H1 (cell line): ENCODE measurements at regions not wholly inside any gene's neighbourhood (a gene's known extent, or its start where the extent isn't known, plus 50 kb on each side); places are given as distances from the start of the nearest gene placed in this dataset.
A peak's percentile ranks its signal among the peaks of the same experiment; 100 is the strongest.

Experiments
- CTCF ChIA-PET: fragments of 300-600 bp; sonication (Branson Sonifier 250); formaldehyde crosslinking; loops from one replicate; lab custom pipeline; 2021; ENCODE audit not compliant: partially characterized antibody; lab: Charles Lee
- POLR2A ChIA-PET: fragments of 300-600 bp; sonication (Branson Sonifier 250); formaldehyde crosslinking; loops from one replicate; lab custom pipeline; 2021; ENCODE audit warnings: inconsistent platforms; ENCODE audit not compliant: partially characterized antibody; lab: Charles Lee
- DNase-seq, 2 experiments: peaks; one replicate each; pipeline versions ENCODE4 v3.0.0 to v3.0.0-alpha.2; 2010 to 2022; ENCODE audit warnings: low spot score in 2 of 2, low read depth in 1 of 2, mixed read lengths in 1 of 2
- FAIRE-seq: peaks from 2 replicates; lab custom pipeline; 2011; peaks lifted over from hg19 to GRCh38; lab: Jason Lieb, UNC
- H2AFZ ChIP-seq: 2 replicates; pipeline ENCODE4 v1.8.1; 2012; ENCODE audit warnings: low read length, inconsistent platforms
- H2AK5ac ChIP-seq: 2 replicates; pipeline ENCODE4 v1.6.1; 2013; ENCODE audit warnings: low read depth, low read length
- H2BK120ac ChIP-seq: replicated peaks from 2 replicates; pipeline ENCODE3; 2013; ENCODE audit warnings: low read depth, low read length, inconsistent platforms
- H2BK12ac ChIP-seq: 2 replicates; pipeline ENCODE4 v1.6.1; 2013; ENCODE audit warnings: low read depth, low read length
- H2BK15ac ChIP-seq: 2 replicates; pipeline ENCODE4 v1.6.1; 2013; ENCODE audit warnings: low read length
- H2BK20ac ChIP-seq: 2 replicates; pipeline ENCODE4 v1.6.1; 2013; ENCODE audit warnings: low read length
- H2BK5ac ChIP-seq: 2 replicates; pipeline ENCODE4 v1.6.1; 2013; ENCODE audit warnings: low read depth, low read length
- H3K14ac ChIP-seq: 2 replicates; pipeline ENCODE4 v1.6.1; 2013; ENCODE audit warnings: inconsistent platforms; ENCODE audit not compliant: insufficient read length
- H3K18ac ChIP-seq: 2 replicates; pipeline ENCODE4 v1.6.1; 2013; ENCODE audit warnings: low read length; ENCODE audit errors: extremely low read depth
- H3K23ac ChIP-seq: 2 replicates; pipeline ENCODE4 v1.6.1; 2013; ENCODE audit warnings: inconsistent platforms; ENCODE audit not compliant: insufficient read length
- H3K23me2 ChIP-seq: 2 replicates; pipeline ENCODE4 v1.6.1; 2013; ENCODE audit warnings: low read depth, low read length
- H3K27ac ChIP-seq: 2 replicates; pipeline ENCODE4 v1.6.1; 2011; ENCODE audit warnings: low read depth, low read length, inconsistent platforms
- H3K27me3 ChIP-seq, 4 experiments: replicated peaks in 1 of 4; 1 replicate in 1 of 4; 2 replicates in 3 of 4; pipeline versions ENCODE4 v1.6.1 to v1.8.1; 2011 to 2013; ENCODE audit warnings: low read length in 3 of 4, mild to moderate bottlenecking in 3 of 4, inconsistent platforms in 2 of 4, mixed read lengths in 2 of 4, moderate library complexity in 1 of 4; ENCODE audit not compliant: control insufficient read depth in 3 of 4, insufficient read depth in 3 of 4; ENCODE audit errors: extremely low read depth in 1 of 4
- H3K36me3 ChIP-seq, 4 experiments: 2 replicates each; pipeline versions ENCODE4 v1.6.1 to v1.8.1; 2011 to 2013; ENCODE audit warnings: mild to moderate bottlenecking in 4 of 4, low read length in 3 of 4, moderate library complexity in 2 of 4, control low read depth in 1 of 4, inconsistent platforms in 1 of 4; ENCODE audit not compliant: insufficient read depth in 4 of 4, control insufficient read depth in 2 of 4
- H3K4ac ChIP-seq: replicated peaks from 2 replicates; pipeline ENCODE3; 2013; ENCODE audit warnings: low read length, low read depth, mixed read lengths, inconsistent platforms; ENCODE audit not compliant: insufficient read length
- H3K4me1 ChIP-seq, 4 experiments: replicated peaks in 1 of 4; 1 replicate in 1 of 4; 2 replicates in 3 of 4; pipeline versions ENCODE4 v1.6.1 to v1.8.1; 2011 to 2013; ENCODE audit warnings: low read length in 3 of 4, inconsistent platforms in 2 of 4, mixed read lengths in 1 of 4; ENCODE audit not compliant: insufficient read depth in 4 of 4, control insufficient read depth in 3 of 4
- H3K4me2 ChIP-seq, 2 experiments: 2 replicates each; pipeline versions ENCODE4 v1.6.1 to v1.8.1; 2011 to 2013; ENCODE audit warnings: low read depth in 2 of 2, low read length in 2 of 2, control low read depth in 1 of 2, inconsistent platforms in 1 of 2, mild to moderate bottlenecking in 1 of 2; ENCODE audit not compliant: insufficient read depth in 1 of 2
- H3K4me3 ChIP-seq, 4 experiments: fragments of 200-600, 300-600 bp in 1 of 4; sonication (generic), shearing (Covaris generic), sonication (Bioruptor Twin) in 1 of 4; 2 replicates each; pipeline versions ENCODE4 v1.5.1 to v1.8.1; 2011 to 2016; ENCODE audit warnings: low read length in 4 of 4, low read depth in 3 of 4, control low read depth in 2 of 4, inconsistent platforms in 2 of 4, mild to moderate bottlenecking in 2 of 4, mixed read lengths in 1 of 4, moderate library complexity in 1 of 4; ENCODE audit not compliant: insufficient read depth in 2 of 4; ENCODE audit errors: extremely low read depth in 1 of 4
- H3K56ac ChIP-seq: replicated peaks from 2 replicates; pipeline ENCODE3; 2013; ENCODE audit warnings: low read depth, mild to moderate bottlenecking, mixed read lengths, low read length, inconsistent platforms; ENCODE audit not compliant: insufficient read length
- H3K79me1 ChIP-seq: 2 replicates; pipeline ENCODE4 v1.6.1; 2013; ENCODE audit warnings: low read depth, low read length, control low read depth
- H3K79me2 ChIP-seq, 2 experiments: 2 replicates each; pipeline versions ENCODE4 v1.6.1 to v1.8.1; 2012 to 2013; ENCODE audit warnings: low read length in 2 of 2, mild to moderate bottlenecking in 2 of 2, inconsistent platforms in 1 of 2; ENCODE audit not compliant: insufficient read depth in 2 of 2, control insufficient read depth in 1 of 2
- H3K9ac ChIP-seq, 4 experiments: replicated peaks in 1 of 4; 1 replicate in 1 of 4; 2 replicates in 3 of 4; pipeline versions ENCODE4 v1.6.1 to v1.8.1; 2011 to 2013; ENCODE audit warnings: low read depth in 3 of 4, low read length in 3 of 4, control low read depth in 2 of 4, mild to moderate bottlenecking in 2 of 4, moderate library complexity in 2 of 4, inconsistent platforms in 1 of 4; ENCODE audit errors: extremely low read depth in 1 of 4
- H3K9me3 ChIP-seq, 2 experiments: 2 replicates each; pipeline versions ENCODE4 v1.6.1 to v1.8.1; 2012 to 2013; ENCODE audit warnings: mild to moderate bottlenecking in 2 of 2, moderate library complexity in 2 of 2, control low read depth in 1 of 2, inconsistent platforms in 1 of 2, low read depth in 1 of 2, low read length in 1 of 2, mixed read lengths in 1 of 2; ENCODE audit not compliant: insufficient read depth in 2 of 2
- H4K20me1 ChIP-seq, 2 experiments: replicated peaks in 1 of 2; 2 replicates each; pipeline versions ENCODE3 to v1.8.1; 2011 to 2013; ENCODE audit warnings: inconsistent platforms in 2 of 2, low read length in 2 of 2, mild to moderate bottlenecking in 1 of 2; ENCODE audit not compliant: insufficient read depth in 2 of 2, control insufficient read depth in 1 of 2
- H4K5ac ChIP-seq: 2 replicates; pipeline ENCODE4 v1.6.1; 2013; ENCODE audit warnings: low read length, low read depth, mixed read lengths, inconsistent platforms; ENCODE audit not compliant: insufficient read length
- H4K8ac ChIP-seq: 2 replicates; pipeline ENCODE4 v1.8.0; 2013; ENCODE audit warnings: mild to moderate bottlenecking, moderate library complexity, low read length, inconsistent platforms; ENCODE audit not compliant: insufficient read depth; ENCODE audit errors: extremely low read depth
- H4K91ac ChIP-seq: replicated peaks from 2 replicates; pipeline ENCODE3; 2013; ENCODE audit warnings: low read length, mixed read lengths, inconsistent platforms; ENCODE audit not compliant: insufficient read length
- CBX8 ChIP-seq: fragments of 300-800, 300-1000 bp; sonication (generic); IDR thresholded peaks from 2 replicates; pipeline ENCODE4 v1.7.1; 2016; ENCODE audit warnings: low read depth, low read length, borderline replicate concordance
- EP300 ChIP-seq, 2 experiments: IDR thresholded peaks; 1 replicate in 1 of 2; 2 replicates in 1 of 2; pipeline ENCODE4 v1.6.1; 2011 to 2012; ENCODE audit warnings: low read depth in 2 of 2, low read length in 2 of 2, mild to moderate bottlenecking in 2 of 2, borderline replicate concordance in 1 of 2, inconsistent platforms in 1 of 2, moderate library complexity in 1 of 2
- EZH2 ChIP-seq: fragments of 200-600 bp; sonication (generic); IDR thresholded peaks from 2 replicates; pipeline ENCODE4 v1.7.1; 2012; ENCODE audit warnings: low read depth, mild to moderate bottlenecking, moderate library complexity, low read length, inconsistent platforms; ENCODE audit not compliant: severe bottlenecking
- GABPA ChIP-seq: IDR thresholded peaks from 2 replicates; pipeline ENCODE4 v1.6.1; 2011; ENCODE audit warnings: mild to moderate bottlenecking, low read length, moderate library complexity, borderline replicate concordance; ENCODE audit not compliant: insufficient read depth
- RBBP5 ChIP-seq: IDR thresholded peaks from 2 replicates; pipeline ENCODE4 v1.7.1; 2012; ENCODE audit warnings: low read depth, mild to moderate bottlenecking, inconsistent platforms, low read length, moderate library complexity, borderline replicate concordance
- RXRA ChIP-seq: IDR thresholded peaks from 2 replicates; pipeline ENCODE4 v1.6.1; 2011; ENCODE audit warnings: low read depth, mild to moderate bottlenecking, low read length, moderate library complexity; ENCODE audit not compliant: insufficient read depth
- SP1 ChIP-seq: IDR thresholded peaks from 2 replicates; pipeline ENCODE4 v1.6.1; 2011; ENCODE audit warnings: low read depth, low read length
- TCF12 ChIP-seq: IDR thresholded peaks from 2 replicates; pipeline ENCODE4 v1.6.1; 2011; ENCODE audit warnings: low read depth, mild to moderate bottlenecking, low read length
- WGBS, 2 experiments: shearing (Covaris generic) in 1 of 2; methylation state at CpG; one replicate each; pipeline versions ENCODE4 v1.1.6 to v1.1.7; 2013 to 2015; ENCODE audit warnings: low lambda C conversion rate in 2 of 2, mixed read lengths in 2 of 2, inconsistent platforms in 1 of 2, low coverage in 1 of 2, missing lambda C conversion rate in 1 of 2; ENCODE audit not compliant: insufficient replicate concordance in 2 of 2, insufficient coverage in 1 of 2, insufficient read length in 1 of 2; ENCODE audit errors: extremely low coverage in 1 of 2, missing lambda C conversion rate in 1 of 2; 5-methylcytosine and 5-hydroxymethylcytosine counted together

- ChIA-PET POLR2A (no interaction called here), CTCF (interaction anchor here (1.2 to 2.7 kb wide), 4 partner anchors 9 to 20 kb away, joined by 3 to 8 read pairs (median 4); no protein-coding TSS in a partner anchor)
- H2BK15ac ChIP-seq, result no peak overlapping the region
- no peak overlapping the region for H3K4ac ChIP-seq
- no peaks in the 10 kb centered on the region for H3K36me3 ChIP-seq
- H3K14ac ChIP-seq, result no peak overlapping the region
- no peaks in the 10 kb centered on the region for H3K79me1 ChIP-seq
- H3K56ac ChIP-seq, result no peak overlapping the region
- H2BK5ac ChIP-seq, result no peak overlapping the region
- H4K20me1 ChIP-seq, result no peaks in the 10 kb centered on the region
- H4K91ac ChIP-seq, result peak overlapping the region; percentile 67
- H3K9ac ChIP-seq, result no peak overlapping the region
- peak overlapping the region; percentile 68 for H2BK120ac ChIP-seq
- H3K18ac ChIP-seq, result no peak overlapping the region
- no peaks in the 10 kb centered on the region for H3K9me3 ChIP-seq
- H3K79me2 ChIP-seq, result no peaks in the 10 kb centered on the region
- no peak overlapping the region for H3K27ac ChIP-seq
- H3K4me3 ChIP-seq, result no peak overlapping the region
- no peak for TF ChIP-seq GABPA
- no peak for TF ChIP-seq CBX8
- TF ChIP-seq SP1, result no peak
- no peak for TF ChIP-seq EP300 (IDR thresholded peaks at IDR 0.05; ENCODE audit: borderline replicate concordance in 1 of 2, low read depth in 2 of 2, low read length in 2 of 2)
- TF ChIP-seq EZH2, result no peak
- no peak for TF ChIP-seq RBBP5
- TF ChIP-seq TCF12, result no peak
- no peak for TF ChIP-seq RXRA
- H3K27me3 ChIP-seq, result no peaks in the 10 kb centered on the region
- no peak overlapping the region for H3K4me2 ChIP-seq
- H2BK20ac ChIP-seq, result 0 out of 2 replicates have a peak overlapping the region, but pooled peaks have one; percentile 1
- 89% methylated on average over 2 of the region's 2 CpGs; no CpG with 5 or more reads in 1 of the 2 experiments for WGBS, 2 experiments
- no peak overlapping the region for H2BK12ac ChIP-seq
- DNase-seq, result no peak
- no peak overlapping the region for H2AK5ac ChIP-seq
- peaks cover 3 to 23% (median 15%) of the 10 kb centered on the region in 4 experiments; a peak in 4 of 7 replicates for H3K4me1 ChIP-seq
- H4K5ac ChIP-seq, result no peak overlapping the region
- no peak overlapping the region for H2AFZ ChIP-seq
- H3K23ac ChIP-seq, result no peak overlapping the region
- no peak overlapping the region for H4K8ac ChIP-seq
- FAIRE-seq, result no peak
- H3K23me2 ChIP-seq, result no peaks in the 10 kb centered on the region
Measured at GRCh38 chr21:15421947-15422346, 307.8 kb upstream of the USP25 start.
